ENCODE measurements at regions not wholly inside any gene's neighbourhood (a gene's known extent, or its start where the extent isn't known, plus 50 kb on each side); places are given as distances from the start of the nearest gene placed in this dataset.

DNA sequence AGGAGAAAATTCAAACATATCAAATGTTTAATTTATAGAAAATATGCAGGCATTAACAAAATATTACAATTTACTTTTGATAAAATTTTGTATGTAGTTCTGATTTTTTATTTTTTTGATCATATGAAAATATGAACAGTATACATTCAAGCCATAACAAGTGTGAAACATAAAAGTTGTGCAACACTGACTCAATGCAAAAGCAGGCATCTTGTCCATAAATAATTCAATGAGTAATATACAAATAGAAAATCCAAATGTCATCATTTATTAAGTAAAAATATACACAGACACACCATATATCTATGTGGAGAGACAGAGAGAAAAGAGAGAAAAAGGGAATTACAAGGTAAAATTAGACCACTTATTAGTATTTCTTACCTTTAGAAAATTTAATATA, 1183.9 kb downstream of the SLITRK1 start:
- Histone ChIP-seq H3K4me1 (replicated peaks in 1 of 2) (no peaks in the 10 kb centered on the region), H3K4me3 (no peak overlapping the region), H3K27ac (no peak overlapping the region), H3K27me3 (no peaks in the 10 kb centered on the region), H3K9me3 (replicated peaks in 1 of 3) (peaks cover 0 to 9% (median 0%) of the 10 kb centered on the region in 3 donors), H3K36me3 (replicated peaks in 1 of 2) (no peaks in the 10 kb centered on the region)
- no peak for DNase-seq
- intact Hi-C loops (cut with DNase I) = no loop called here
- TF ChIP-seq POLR2A (IDR thresholded peaks at IDR 0.05) = no peak
- TF ChIP-seq, protein P1, sequence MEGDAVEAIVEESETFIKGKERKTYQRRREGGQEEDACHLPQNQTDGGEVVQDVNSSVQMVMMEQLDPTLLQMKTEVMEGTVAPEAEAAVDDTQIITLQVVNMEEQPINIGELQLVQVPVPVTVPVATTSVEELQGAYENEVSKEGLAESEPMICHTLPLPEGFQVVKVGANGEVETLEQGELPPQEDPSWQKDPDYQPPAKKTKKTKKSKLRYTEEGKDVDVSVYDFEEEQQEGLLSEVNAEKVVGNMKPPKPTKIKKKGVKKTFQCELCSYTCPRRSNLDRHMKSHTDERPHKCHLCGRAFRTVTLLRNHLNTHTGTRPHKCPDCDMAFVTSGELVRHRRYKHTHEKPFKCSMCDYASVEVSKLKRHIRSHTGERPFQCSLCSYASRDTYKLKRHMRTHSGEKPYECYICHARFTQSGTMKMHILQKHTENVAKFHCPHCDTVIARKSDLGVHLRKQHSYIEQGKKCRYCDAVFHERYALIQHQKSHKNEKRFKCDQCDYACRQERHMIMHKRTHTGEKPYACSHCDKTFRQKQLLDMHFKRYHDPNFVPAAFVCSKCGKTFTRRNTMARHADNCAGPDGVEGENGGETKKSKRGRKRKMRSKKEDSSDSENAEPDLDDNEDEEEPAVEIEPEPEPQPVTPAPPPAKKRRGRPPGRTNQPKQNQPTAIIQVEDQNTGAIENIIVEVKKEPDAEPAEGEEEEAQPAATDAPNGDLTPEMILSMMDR (IDR thresholded peaks at IDR 0.05) = no peak

DNA sequence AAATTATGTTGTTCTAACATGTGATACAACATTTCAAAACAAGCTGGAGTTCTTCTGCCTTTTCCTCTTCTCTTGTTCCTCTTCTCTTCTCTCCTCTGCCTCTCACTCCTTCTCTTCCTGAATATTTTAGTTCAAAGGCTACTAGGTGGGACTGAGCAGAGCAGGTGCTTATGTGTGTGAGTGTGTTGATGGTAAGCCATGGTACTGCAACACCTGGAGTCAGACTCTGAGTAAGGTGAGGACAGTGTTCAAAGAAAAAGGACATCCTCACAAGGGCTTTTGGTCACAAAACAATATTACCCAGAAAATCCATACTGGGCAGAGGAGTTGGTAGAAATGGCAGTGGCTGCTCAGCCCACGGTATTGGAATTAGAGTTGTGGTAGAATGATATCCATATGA, 1188.7 kb downstream of the SLITRK1 start:
- H3K4me1 ChIP-seq (replicated peaks in 1 of 2) = no peaks in the 10 kb centered on the region
- 70 to 100% (median 86%) methylated on average over 1 of the region's 1 CpG for WGBS, 4 donors
- H3K9me3 ChIP-seq (replicated peaks in 1 of 3) = peaks cover 0 to 8% (median 0%) of the 10 kb centered on the region in 3 donors
- no peak for TF ChIP-seq POLR2A (IDR thresholded peaks at IDR 0.05)
- TF ChIP-seq, protein P1 (IDR thresholded peaks at IDR 0.05) = no peak
- no peak overlapping the region for H3K4me3 ChIP-seq
- no peak for DNase-seq
- intact Hi-C loops (cut with DNase I) = no loop called here
- no peaks in the 10 kb centered on the region for H3K36me3 ChIP-seq (replicated peaks in 1 of 2)
- no peaks in the 10 kb centered on the region for H3K27me3 ChIP-seq
- H3K27ac ChIP-seq = no peak overlapping the region

- TF ChIP-seq, protein P1 (IDR thresholded peaks at IDR 0.05) = no peak
- TF ChIP-seq POLR2A (IDR thresholded peaks at IDR 0.05) = no peak
- 16 to 21% (median 20%) methylated on average over 2 of the region's 2 CpGs for WGBS, 4 donors
- H3K4me3 ChIP-seq = peak overlapping the region in 1 of 4 donors; percentile 61
- peaks cover 0 to 9% of the 10 kb centered on the region in 2 donors for H3K4me1 ChIP-seq (replicated peaks in 1 of 2)
- no peaks in the 10 kb centered on the region for H3K27me3 ChIP-seq
- no peak overlapping the region for H3K27ac ChIP-seq
- intact Hi-C loops (cut with DNase I) = no loop called here
- no peak for DNase-seq
- no peaks in the 10 kb centered on the region for H3K36me3 ChIP-seq (replicated peaks in 1 of 2)
- H3K9me3 ChIP-seq (replicated peaks in 1 of 3) = peaks cover 0 to 7% (median 0%) of the 10 kb centered on the region in 3 donors
Observed at GRCh38 chr13:82688400-82688994, 1193.8 kb downstream of the SLITRK1 start.

- Histone ChIP-seq H3K27ac (no peak overlapping the region), H3K4me1 (replicated peaks in 1 of 2) (peaks cover 0 to 9% of the 10 kb centered on the region in 2 donors), H3K36me3 (replicated peaks in 1 of 2) (no peaks in the 10 kb centered on the region), H3K9me3 (replicated peaks in 1 of 3) (peaks cover 0 to 7% (median 0%) of the 10 kb centered on the region in 3 donors), H3K4me3 (peak overlapping the region in 1 of 4 donors; percentile 61), H3K27me3 (no peaks in the 10 kb centered on the region)
- DNase-seq = no peak
- intact Hi-C loops (cut with DNase I) = no loop called here
- TF ChIP-seq, protein P1 (IDR thresholded peaks at IDR 0.05) = no peak
- TF ChIP-seq POLR2A (IDR thresholded peaks at IDR 0.05) = no peak
Observed at GRCh38 chr13:82687884-82688283, 1194.4 kb downstream of the SLITRK1 start.
